ENCODE measurements at regions not wholly inside any gene's neighbourhood (a gene's known extent, or its start where the extent isn't known, plus 50 kb on each side); places are given as distances from the start of the nearest gene placed in this dataset.

- TF ChIP-seq, protein P1, sequence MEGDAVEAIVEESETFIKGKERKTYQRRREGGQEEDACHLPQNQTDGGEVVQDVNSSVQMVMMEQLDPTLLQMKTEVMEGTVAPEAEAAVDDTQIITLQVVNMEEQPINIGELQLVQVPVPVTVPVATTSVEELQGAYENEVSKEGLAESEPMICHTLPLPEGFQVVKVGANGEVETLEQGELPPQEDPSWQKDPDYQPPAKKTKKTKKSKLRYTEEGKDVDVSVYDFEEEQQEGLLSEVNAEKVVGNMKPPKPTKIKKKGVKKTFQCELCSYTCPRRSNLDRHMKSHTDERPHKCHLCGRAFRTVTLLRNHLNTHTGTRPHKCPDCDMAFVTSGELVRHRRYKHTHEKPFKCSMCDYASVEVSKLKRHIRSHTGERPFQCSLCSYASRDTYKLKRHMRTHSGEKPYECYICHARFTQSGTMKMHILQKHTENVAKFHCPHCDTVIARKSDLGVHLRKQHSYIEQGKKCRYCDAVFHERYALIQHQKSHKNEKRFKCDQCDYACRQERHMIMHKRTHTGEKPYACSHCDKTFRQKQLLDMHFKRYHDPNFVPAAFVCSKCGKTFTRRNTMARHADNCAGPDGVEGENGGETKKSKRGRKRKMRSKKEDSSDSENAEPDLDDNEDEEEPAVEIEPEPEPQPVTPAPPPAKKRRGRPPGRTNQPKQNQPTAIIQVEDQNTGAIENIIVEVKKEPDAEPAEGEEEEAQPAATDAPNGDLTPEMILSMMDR (IDR thresholded peaks at IDR 0.05), result no peak
- no peak for TF ChIP-seq ZFX (IDR thresholded peaks at IDR 0.05; ENCODE audit: borderline replicate concordance)
Measured at GRCh38 chr16:52920331-52920730, 132.4 kb downstream of the CHD9NB start.
